ENCODE measurements at regions not wholly inside any gene's neighbourhood (a gene's known extent, or its start where the extent isn't known, plus 50 kb on each side); places are given as distances from the start of the nearest gene placed in this dataset.

- DNase-seq (ENCODE audit: low spot score): no peak
- no peaks in the 10 kb centered on the region for H3K9me3 ChIP-seq (ENCODE audit: control insufficient read depth in 4 of 4, low read length in 3 of 4)
- H3K27ac ChIP-seq (ENCODE audit: low read depth in 1 of 2, low read length in 2 of 2): no peak overlapping the region
- H3K4me1 ChIP-seq (ENCODE audit: control insufficient read depth in 4 of 4, insufficient read depth in 4 of 4, low read length in 3 of 4): no peaks in the 10 kb centered on the region
- peaks cover 0 to 6% (median 0%) of the 10 kb centered on the region in 4 donors for H3K27me3 ChIP-seq (ENCODE audit: control insufficient read depth in 4 of 4, insufficient read depth in 4 of 4, low read length in 3 of 4)
- no peak overlapping the region for H3K4me3 ChIP-seq (ENCODE audit: low read depth in 1 of 3, low read length in 3 of 3)
- WGBS: 64% methylated on average over 3 of the region's 3 CpGs
- H3K9ac ChIP-seq (ENCODE audit: low read depth in 1 of 2, low read length in 2 of 2): no peak overlapping the region
- no peaks in the 10 kb centered on the region for H3K36me3 ChIP-seq (ENCODE audit: control insufficient read depth in 4 of 4, insufficient read depth in 3 of 4, low read depth in 1 of 4, low read length in 3 of 4)
- TF ChIP-seq EGR1 (IDR thresholded peaks at IDR 0.05; ENCODE audit: low read depth in 2 of 2): no peak
- no peak for TF ChIP-seq REST (IDR thresholded peaks at IDR 0.05)
- TF ChIP-seq FOXA1 (IDR thresholded peaks at IDR 0.05): no peak
- no peak for TF ChIP-seq RXRA (IDR thresholded peaks at IDR 0.05)
Observed at GRCh38 chr11:130806746-130807145, 109.5 kb downstream of the SNX19 start.

- no peaks in the 10 kb centered on the region for H3K4me1 ChIP-seq (ENCODE audit: control insufficient read depth in 4 of 4, insufficient read depth in 4 of 4, low read length in 3 of 4)
- H3K4me3 ChIP-seq (ENCODE audit: low read depth in 1 of 3, low read length in 3 of 3): no peak overlapping the region
- DNase-seq (ENCODE audit: low spot score): no peak
- peaks cover 0 to 7% (median 2%) of the 10 kb centered on the region in 4 donors for H3K27me3 ChIP-seq (ENCODE audit: control insufficient read depth in 4 of 4, insufficient read depth in 4 of 4, low read length in 3 of 4)
- H3K9ac ChIP-seq (ENCODE audit: low read depth in 1 of 2, low read length in 2 of 2): no peak overlapping the region
- H3K27ac ChIP-seq (ENCODE audit: low read depth in 1 of 2, low read length in 2 of 2): no peak overlapping the region
- no peak for TF ChIP-seq NR2F2 (IDR thresholded peaks at IDR 0.05)
- no peak for TF ChIP-seq RAD21 (IDR thresholded peaks at IDR 0.05)
- TF ChIP-seq ZBTB33 (IDR thresholded peaks at IDR 0.05): no peak
- TF ChIP-seq, protein P1, sequence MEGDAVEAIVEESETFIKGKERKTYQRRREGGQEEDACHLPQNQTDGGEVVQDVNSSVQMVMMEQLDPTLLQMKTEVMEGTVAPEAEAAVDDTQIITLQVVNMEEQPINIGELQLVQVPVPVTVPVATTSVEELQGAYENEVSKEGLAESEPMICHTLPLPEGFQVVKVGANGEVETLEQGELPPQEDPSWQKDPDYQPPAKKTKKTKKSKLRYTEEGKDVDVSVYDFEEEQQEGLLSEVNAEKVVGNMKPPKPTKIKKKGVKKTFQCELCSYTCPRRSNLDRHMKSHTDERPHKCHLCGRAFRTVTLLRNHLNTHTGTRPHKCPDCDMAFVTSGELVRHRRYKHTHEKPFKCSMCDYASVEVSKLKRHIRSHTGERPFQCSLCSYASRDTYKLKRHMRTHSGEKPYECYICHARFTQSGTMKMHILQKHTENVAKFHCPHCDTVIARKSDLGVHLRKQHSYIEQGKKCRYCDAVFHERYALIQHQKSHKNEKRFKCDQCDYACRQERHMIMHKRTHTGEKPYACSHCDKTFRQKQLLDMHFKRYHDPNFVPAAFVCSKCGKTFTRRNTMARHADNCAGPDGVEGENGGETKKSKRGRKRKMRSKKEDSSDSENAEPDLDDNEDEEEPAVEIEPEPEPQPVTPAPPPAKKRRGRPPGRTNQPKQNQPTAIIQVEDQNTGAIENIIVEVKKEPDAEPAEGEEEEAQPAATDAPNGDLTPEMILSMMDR (IDR thresholded peaks at IDR 0.05; ENCODE audit: low read depth, low read length, missing input control): no peak
- TF ChIP-seq FOXA1 (IDR thresholded peaks at IDR 0.05): no peak
- TF ChIP-seq SP1 (IDR thresholded peaks at IDR 0.05): no peak
- TF ChIP-seq RXRA (IDR thresholded peaks at IDR 0.05): no peak
- TF ChIP-seq MAX (IDR thresholded peaks at IDR 0.05): no peak
- TF ChIP-seq TAF1 (conservative IDR thresholded peaks at IDR 0.05): no peak
- TF ChIP-seq GABPA (IDR thresholded peaks at IDR 0.05 in 1 of 2, conservative IDR thresholded peaks at IDR 0.05 in 1 of 2): no peak
- TF ChIP-seq HNF4G (IDR thresholded peaks at IDR 0.05): no peak
- no peak for TF ChIP-seq FOXA2 (IDR thresholded peaks at IDR 0.05)
- no peak for TF ChIP-seq REST (IDR thresholded peaks at IDR 0.05)
- no peak for TF ChIP-seq JUND (IDR thresholded peaks at IDR 0.05)
- TF ChIP-seq ATF3 (IDR thresholded peaks at IDR 0.05): no peak
- no peaks in the 10 kb centered on the region for H3K36me3 ChIP-seq (ENCODE audit: control insufficient read depth in 4 of 4, insufficient read depth in 3 of 4, low read depth in 1 of 4, low read length in 3 of 4)
- WGBS: 75% methylated on average over 1 of the region's 1 CpG
- H3K9me3 ChIP-seq (ENCODE audit: control insufficient read depth in 4 of 4, low read length in 3 of 4): no peaks in the 10 kb centered on the region
Observed at GRCh38 chr11:130808541-130808940, 107.7 kb downstream of the SNX19 start.
